Naive thymus-derived CD4-positive, alpha-beta T cell (primary cell): ENCODE measurements at regions not wholly inside any gene's neighbourhood (a gene's known extent, or its start where the extent isn't known, plus 50 kb on each side); places are given as distances from the start of the nearest gene placed in this dataset.

ENCODE experiments used
- ATAC-seq: fragments of 150-1000 bp; cut with Tn5 transposase; 2 replicates; pipeline ENCODE4 v1.10.0; 2021; ENCODE audit warnings: mild to moderate bottlenecking, moderate library complexity
- CTCF ChIA-PET: fragments of 350-600 bp; sonication (Branson Sonifier 250); formaldehyde crosslinking; loops from one replicate; lab custom pipeline; 2021; ENCODE audit warnings: antibody characterized with exemption; lab: Charles Lee
- POLR2A ChIA-PET: fragments of 350-600 bp; sonication (Branson Sonifier 250); formaldehyde crosslinking; loops from one replicate; lab custom pipeline; 2021; ENCODE audit warnings: antibody characterized with exemption, inconsistent platforms; lab: Charles Lee
- DNase-seq, 9 donors: peaks; one replicate each; pipeline versions ENCODE4 v3.0.0 to v3.0.0-alpha.2; 2020 to 2022; ENCODE audit warnings: mixed read lengths in 1 of 9
- H3K27ac ChIP-seq: one replicate; pipeline ENCODE4 v1.7.0; 2013; ENCODE audit warnings: mild to moderate bottlenecking, low read depth, low read length, moderate library complexity
- H3K27me3 ChIP-seq, 2 donors: one replicate each; pipeline ENCODE4 v1.7.0; 2013; ENCODE audit warnings: low read length in 2 of 2, mild to moderate bottlenecking in 2 of 2, moderate library complexity in 2 of 2; ENCODE audit not compliant: control insufficient read depth in 2 of 2, insufficient read depth in 2 of 2
- H3K36me3 ChIP-seq, 3 experiments: 1 replicate in 2 of 3; 2 replicates in 1 of 3; pipeline ENCODE4 v1.7.0; 2013; ENCODE audit warnings: low read length in 3 of 3, mild to moderate bottlenecking in 3 of 3, moderate library complexity in 1 of 3; ENCODE audit not compliant: insufficient read depth in 3 of 3, control insufficient read depth in 2 of 3
- H3K4me1 ChIP-seq, 2 donors: one replicate each; pipeline ENCODE4 v1.7.0; 2013; ENCODE audit warnings: low read length in 2 of 2, mild to moderate bottlenecking in 2 of 2, moderate library complexity in 1 of 2; ENCODE audit not compliant: control insufficient read depth in 2 of 2, insufficient read depth in 2 of 2
- H3K4me3 ChIP-seq: 2 replicates; pipeline ENCODE4 v1.7.0; 2013; ENCODE audit warnings: mild to moderate bottlenecking, low read length
- H3K9me3 ChIP-seq, 3 experiments: 1 replicate in 2 of 3; 2 replicates in 1 of 3; pipeline ENCODE4 v1.7.0; 2013; ENCODE audit warnings: low read length in 3 of 3; ENCODE audit not compliant: control insufficient read depth in 2 of 3
- H3K27ac Mint-ChIP-seq, 9 donors: one replicate each; pipeline ENCODE4 v1.8.0; 2020 to 2022; ENCODE audit warnings: mixed read lengths in 9 of 9, mild to moderate bottlenecking in 8 of 9, moderate library complexity in 5 of 9, inconsistent platforms in 2 of 9
- H3K27me3 Mint-ChIP-seq, 5 donors: one replicate each; pipeline ENCODE4 v1.8.0; 2021 to 2022; ENCODE audit warnings: mixed read lengths in 5 of 5, mild to moderate bottlenecking in 1 of 5
- H3K36me3 Mint-ChIP-seq, 5 donors: one replicate each; pipeline ENCODE4 v1.8.0; 2020 to 2022; ENCODE audit warnings: mixed read lengths in 5 of 5, mild to moderate bottlenecking in 3 of 5, inconsistent platforms in 1 of 5
- H3K4me1 Mint-ChIP-seq, 7 donors: one replicate each; pipeline ENCODE4 v1.8.0; 2020 to 2022; ENCODE audit warnings: mixed read lengths in 7 of 7, mild to moderate bottlenecking in 3 of 7, inconsistent platforms in 1 of 7
- H3K4me3 Mint-ChIP-seq, 10 donors: one replicate each; pipeline ENCODE4 v1.8.0; 2020 to 2022; ENCODE audit warnings: mild to moderate bottlenecking in 10 of 10, mixed read lengths in 10 of 10, moderate library complexity in 6 of 10, inconsistent platforms in 2 of 10
- H3K9me3 Mint-ChIP-seq, 11 donors: one replicate each; pipeline ENCODE4 v1.8.0; 2020 to 2022; ENCODE audit warnings: mixed read lengths in 11 of 11, mild to moderate bottlenecking in 4 of 11, inconsistent platforms in 1 of 11, moderate library complexity in 1 of 11
- intact Hi-C, 2 donors: fragments of 100-400 bp; cut with micrococcal nuclease; formaldehyde crosslinking; loops; one replicate each; pipeline ENCODE4 v1.15.1; 2023

DNA sequence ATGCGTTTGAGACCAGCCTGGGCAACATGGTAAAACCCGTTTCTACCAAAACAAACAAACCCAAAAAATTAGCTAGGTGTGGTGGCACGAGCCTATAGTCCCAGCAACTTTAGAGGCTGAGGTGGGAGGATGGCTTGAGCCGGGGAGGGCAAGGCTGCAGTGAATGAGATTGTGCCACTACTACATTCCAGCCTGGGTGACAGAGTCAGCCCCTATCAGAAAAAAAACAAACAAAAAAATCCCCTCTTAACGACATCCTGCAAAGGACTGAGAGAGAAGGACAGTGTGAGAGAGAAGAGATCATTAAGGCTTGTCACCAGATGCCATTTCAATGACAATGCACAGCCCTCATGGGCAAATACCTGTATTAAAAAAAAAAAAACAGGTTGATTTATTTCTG is 266.7 kb upstream of the ATP10A start:
- no peaks in the 10 kb centered on the region for H3K9me3 Mint-ChIP-seq
- Histone ChIP-seq H3K27me3 (peaks cover 0 to 4% of the 10 kb centered on the region in 2 donors), H3K4me1 (no peaks in the 10 kb centered on the region), H3K4me3 (no peak overlapping the region), H3K9me3 (no peaks in the 10 kb centered on the region), H3K36me3 (no peaks in the 10 kb centered on the region), H3K27ac (no peak overlapping the region)
- no peak overlapping the region for H3K4me3 Mint-ChIP-seq
- ATAC-seq (no peak), DNase-seq (no peak)
- ChIA-PET CTCF (no interaction called here), POLR2A (no interaction called here)
- H3K36me3 Mint-ChIP-seq, result no peaks in the 10 kb centered on the region
- no peaks in the 10 kb centered on the region for H3K4me1 Mint-ChIP-seq
- H3K27ac Mint-ChIP-seq, result no peak overlapping the region
- intact Hi-C loops, result no loop called here
- H3K27me3 Mint-ChIP-seq, result peaks cover 2 to 39% (median 36%) of the 10 kb centered on the region in 5 donors

DNA sequence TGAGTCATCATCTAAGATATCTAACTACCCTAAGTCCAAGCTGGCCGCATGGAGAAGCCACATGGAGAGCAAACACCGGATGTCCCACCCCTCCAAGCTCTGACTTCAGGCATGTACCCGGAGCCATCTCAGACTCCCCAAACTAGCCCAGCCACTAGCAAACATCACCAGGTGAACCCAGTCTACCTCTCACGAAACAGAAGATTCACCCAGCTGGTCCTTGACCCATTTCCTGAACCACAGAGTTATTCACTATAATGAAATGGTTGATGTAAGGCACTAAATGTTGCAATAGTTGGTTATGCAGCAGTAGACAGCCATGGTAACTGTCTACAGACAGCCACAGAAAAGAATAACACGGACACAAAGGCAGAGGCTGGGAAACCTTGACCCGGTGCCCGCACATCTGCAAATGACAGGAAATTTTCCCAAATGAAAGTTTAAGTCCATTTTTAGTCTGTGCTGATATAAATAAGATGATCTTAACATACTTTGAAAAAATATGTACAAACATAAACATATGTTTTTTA is 265.5 kb upstream of the ATP10A start:
- Mint-ChIP-seq H3K9me3 (no peaks in the 10 kb centered on the region), H3K36me3 (no peaks in the 10 kb centered on the region), H3K4me3 (no peak overlapping the region), H3K27me3 (peaks cover 2 to 33% (median 31%) of the 10 kb centered on the region in 5 donors), H3K27ac (no peak overlapping the region), H3K4me1 (no peaks in the 10 kb centered on the region)
- Histone ChIP-seq H3K27ac (no peak overlapping the region), H3K27me3 (peaks cover 0 to 4% of the 10 kb centered on the region in 2 donors), H3K4me1 (no peaks in the 10 kb centered on the region), H3K36me3 (no peaks in the 10 kb centered on the region), H3K9me3 (no peaks in the 10 kb centered on the region), H3K4me3 (no peak overlapping the region)
- intact Hi-C loops, result no loop called here
- DNase-seq, result no peak
- CTCF ChIA-PET, result no interaction called here
- POLR2A ChIA-PET, result no interaction called here
- ATAC-seq, result no peak

DNA sequence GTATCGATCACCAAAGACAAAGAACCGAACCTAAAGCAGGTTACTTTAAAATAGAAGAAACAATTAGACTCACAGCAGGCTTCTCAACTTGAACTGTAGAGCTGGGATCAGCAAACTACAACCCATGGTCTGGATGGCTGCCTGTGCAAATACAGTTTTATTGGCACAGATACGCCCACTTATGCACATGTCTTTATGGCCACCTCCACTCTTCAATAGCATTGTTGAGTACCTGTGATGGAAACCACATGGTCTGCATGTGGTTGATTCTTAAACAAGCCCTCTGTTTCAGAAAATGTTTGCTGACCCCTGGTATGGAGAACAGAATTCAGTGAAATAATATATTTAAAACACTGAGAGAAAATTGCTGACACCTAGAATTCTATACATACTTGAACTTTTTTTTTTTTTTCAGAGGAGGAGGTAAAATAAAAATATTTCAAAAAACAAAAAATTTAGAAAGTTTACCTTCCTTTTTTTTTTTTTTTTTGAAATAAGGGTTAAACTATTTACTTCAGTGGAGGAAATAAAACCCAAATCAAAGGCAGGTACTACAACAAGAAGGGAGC is 263.8 kb upstream of the ATP10A start:
- DNase-seq, result no peak
- intact Hi-C loops, result no loop called here
- ATAC-seq, result no peak
- Histone ChIP-seq H3K36me3 (no peaks in the 10 kb centered on the region), H3K4me3 (no peak overlapping the region), H3K27me3 (peaks cover 0 to 4% of the 10 kb centered on the region in 2 donors), H3K4me1 (no peaks in the 10 kb centered on the region), H3K27ac (no peak overlapping the region), H3K9me3 (no peaks in the 10 kb centered on the region)
- CTCF ChIA-PET, result no interaction called here
- POLR2A ChIA-PET, result no interaction called here
- Mint-ChIP-seq H3K27ac (no peak overlapping the region), H3K4me3 (no peak overlapping the region), H3K36me3 (peaks cover 0 to 4% (median 0%) of the 10 kb centered on the region in 5 donors), H3K9me3 (peaks cover 0 to 2% (median 0%) of the 10 kb centered on the region in 11 donors), H3K4me1 (no peaks in the 10 kb centered on the region), H3K27me3 (peaks cover 2 to 21% (median 15%) of the 10 kb centered on the region in 5 donors)

DNA sequence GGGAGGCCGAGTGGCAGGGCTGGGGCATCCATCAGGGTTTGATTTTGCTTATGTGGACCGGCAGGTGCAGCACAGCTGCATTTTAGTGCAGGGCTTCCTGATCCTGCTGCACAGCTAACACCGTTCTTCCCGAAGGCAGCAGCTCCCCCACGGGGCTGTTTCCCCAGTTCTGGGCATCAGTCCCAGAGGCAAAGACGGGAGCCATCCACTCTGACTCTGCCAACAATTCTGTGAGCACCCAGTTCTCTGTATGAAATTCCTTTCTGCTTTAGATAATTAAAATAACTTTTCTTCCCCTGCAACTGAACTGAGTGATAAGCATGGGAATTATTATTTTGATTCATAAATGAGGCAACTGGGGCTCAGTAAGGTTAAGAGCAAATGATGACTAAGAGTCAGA is 262.9 kb upstream of the ATP10A start:
- H3K27ac ChIP-seq, result no peak overlapping the region
- no peak for DNase-seq
- no peaks in the 10 kb centered on the region for H3K36me3 ChIP-seq
- H3K9me3 Mint-ChIP-seq, result peaks cover 0 to 2% (median 0%) of the 10 kb centered on the region in 11 donors
- H3K9me3 ChIP-seq, result no peaks in the 10 kb centered on the region
- peaks cover 0 to 4% of the 10 kb centered on the region in 2 donors for H3K27me3 ChIP-seq
- H3K27ac Mint-ChIP-seq, result no peak overlapping the region
- H3K4me3 ChIP-seq, result no peak overlapping the region
- ChIA-PET POLR2A (no interaction called here), CTCF (no interaction called here)
- peaks cover 0 to 4% (median 0%) of the 10 kb centered on the region in 5 donors for H3K36me3 Mint-ChIP-seq
- ATAC-seq, result no peak
- H3K4me1 ChIP-seq, result no peaks in the 10 kb centered on the region
- H3K4me1 Mint-ChIP-seq, result no peaks in the 10 kb centered on the region
- intact Hi-C loops, result no loop called here
- peaks cover 2 to 19% (median 12%) of the 10 kb centered on the region in 5 donors for H3K27me3 Mint-ChIP-seq
- H3K4me3 Mint-ChIP-seq, result no peak overlapping the region

DNA sequence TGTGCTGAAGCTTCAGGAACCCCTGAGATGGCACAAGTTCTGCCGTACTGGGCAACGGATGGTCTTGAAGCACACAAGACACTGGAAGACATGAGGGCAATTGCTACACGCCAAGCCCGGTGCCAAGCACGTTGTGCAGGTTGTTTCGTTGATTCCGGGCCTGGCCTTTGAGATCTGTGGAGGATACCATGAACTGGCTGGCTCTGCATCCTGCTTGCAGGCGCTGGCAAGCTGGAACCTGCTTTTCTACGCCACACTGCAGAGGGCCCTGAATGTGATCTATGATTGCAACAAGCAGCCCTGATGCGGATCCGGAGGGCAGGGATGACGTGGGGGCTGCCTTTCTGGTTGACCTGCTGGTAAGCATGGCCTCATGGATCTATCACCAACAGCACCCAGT is 262.5 kb upstream of the ATP10A start:
- Histone ChIP-seq H3K36me3 (no peaks in the 10 kb centered on the region), H3K27me3 (peaks cover 0 to 4% of the 10 kb centered on the region in 2 donors), H3K9me3 (no peaks in the 10 kb centered on the region), H3K4me3 (no peak overlapping the region), H3K4me1 (no peaks in the 10 kb centered on the region), H3K27ac (no peak overlapping the region)
- CTCF ChIA-PET, result no interaction called here
- no peak for DNase-seq
- no peak overlapping the region for H3K4me3 Mint-ChIP-seq
- H3K4me1 Mint-ChIP-seq, result no peaks in the 10 kb centered on the region
- POLR2A ChIA-PET, result no interaction called here
- no peak overlapping the region for H3K27ac Mint-ChIP-seq
- H3K9me3 Mint-ChIP-seq, result peaks cover 0 to 2% (median 0%) of the 10 kb centered on the region in 11 donors
- ATAC-seq, result no peak
- H3K36me3 Mint-ChIP-seq, result peaks cover 0 to 4% (median 0%) of the 10 kb centered on the region in 5 donors
- peaks cover 2 to 19% (median 12%) of the 10 kb centered on the region in 5 donors for H3K27me3 Mint-ChIP-seq
- intact Hi-C loops, result no loop called here

DNA sequence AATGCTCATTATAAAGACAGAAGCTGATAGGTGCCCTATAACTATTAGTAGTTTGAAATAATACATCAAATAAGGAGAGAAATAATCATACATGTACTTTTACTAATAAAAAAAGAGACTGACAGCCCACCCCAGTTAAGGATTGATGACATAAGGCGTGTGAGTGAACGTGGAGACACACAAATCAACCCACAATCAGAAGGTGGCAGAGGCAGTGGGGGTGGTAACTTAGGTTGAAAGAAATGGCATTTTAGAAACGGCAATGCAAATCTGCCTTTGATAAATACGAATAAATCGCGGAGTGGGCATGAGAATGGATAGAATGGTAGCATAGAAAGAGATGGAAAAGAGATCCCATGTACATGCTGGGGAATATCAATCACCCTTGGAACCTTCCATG is 256.2 kb upstream of the ATP10A start:
- intact Hi-C loops, result no loop called here
- Histone ChIP-seq H3K36me3 (no peaks in the 10 kb centered on the region), H3K9me3 (no peaks in the 10 kb centered on the region), H3K27me3 (no peaks in the 10 kb centered on the region), H3K4me3 (no peak overlapping the region), H3K27ac (no peak overlapping the region), H3K4me1 (no peaks in the 10 kb centered on the region)
- Mint-ChIP-seq H3K4me3 (no peak overlapping the region), H3K9me3 (peaks cover 0 to 4% (median 0%) of the 10 kb centered on the region in 11 donors), H3K27ac (no peak overlapping the region), H3K4me1 (no peaks in the 10 kb centered on the region), H3K27me3 (no peaks in the 10 kb centered on the region), H3K36me3 (peaks cover 0 to 4% (median 0%) of the 10 kb centered on the region in 5 donors)
- ChIA-PET CTCF (no interaction called here), POLR2A (no interaction called here)
- ATAC-seq (no peak), DNase-seq (no peak)
